ENCODE measurements at regions not wholly inside any gene's neighbourhood (a gene's known extent, or its start where the extent isn't known, plus 50 kb on each side); places are given as distances from the start of the nearest gene placed in this dataset.

GRCh38 chr3:154875142-154875541, 205.0 kb upstream of the MME start:
- no peaks in the 10 kb centered on the region for H4K20me1 ChIP-seq (ENCODE audit: insufficient read depth)
- no peaks in the 10 kb centered on the region for H3K9me3 ChIP-seq (ENCODE audit: low read length)
- no peaks in the 10 kb centered on the region for H3K36me3 ChIP-seq (ENCODE audit: insufficient read depth, low read length)
- no peak for TF ChIP-seq TAF1 (IDR thresholded peaks at IDR 0.05; ENCODE audit: low read depth)
- TF ChIP-seq RAD21 (conservative IDR thresholded peaks at IDR 0.05): no peak
- TF ChIP-seq CTCF (IDR thresholded peaks at IDR 0.05; ENCODE audit: poor library complexity, severe bottlenecking): no peak
- TF ChIP-seq REST (IDR thresholded peaks at IDR 0.05; ENCODE audit: borderline replicate concordance): no peak
- no peak for TF ChIP-seq MXI1 (conservative IDR thresholded peaks at IDR 0.05; ENCODE audit: poor library complexity, severe bottlenecking)
- no peak for TF ChIP-seq EP300 (conservative IDR thresholded peaks at IDR 0.05; ENCODE audit: poor library complexity, severe bottlenecking)
- no peak for TF ChIP-seq POLR2AphosphoS5 (IDR thresholded peaks at IDR 0.05)
- TF ChIP-seq SMC3 (conservative IDR thresholded peaks at IDR 0.05; ENCODE audit: poor library complexity): no peak
- TF ChIP-seq EZH2 (IDR thresholded peaks at IDR 0.05; ENCODE audit: borderline replicate concordance, insufficient read depth, low read length, poor library complexity, severe bottlenecking): no peak
- H3K27me3 ChIP-seq (ENCODE audit: insufficient read depth, low read depth, low read length): no peaks in the 10 kb centered on the region
- no peak overlapping the region for H3K4me2 ChIP-seq (ENCODE audit: low read length)
- H3K4me3 ChIP-seq (ENCODE audit: low read length): no peak overlapping the region
- no peak overlapping the region for H3K27ac ChIP-seq (ENCODE audit: low read length)
- H3K79me2 ChIP-seq (replicated peaks; ENCODE audit: insufficient read depth, low read length): no peaks in the 10 kb centered on the region
- H2AFZ ChIP-seq (ENCODE audit: low read depth, low read length): no peak overlapping the region
- no peaks in the 10 kb centered on the region for H3K9me2 ChIP-seq (ENCODE audit: insufficient read depth, low read length)
- no peak overlapping the region for H3K9ac ChIP-seq (ENCODE audit: low read length)
- H3F3A ChIP-seq (ENCODE audit: insufficient read depth, low read length, poor library complexity, severe bottlenecking): no peaks in the 10 kb centered on the region

- no peak for TF ChIP-seq TAF1 (IDR thresholded peaks at IDR 0.05; ENCODE audit: low read depth)
- no peak for TF ChIP-seq REST (IDR thresholded peaks at IDR 0.05; ENCODE audit: borderline replicate concordance)
- TF ChIP-seq POLR2AphosphoS5 (IDR thresholded peaks at IDR 0.05): no peak
- TF ChIP-seq RAD21 (conservative IDR thresholded peaks at IDR 0.05): no peak
- no peak for TF ChIP-seq EP300 (conservative IDR thresholded peaks at IDR 0.05; ENCODE audit: poor library complexity, severe bottlenecking)
- TF ChIP-seq EZH2 (IDR thresholded peaks at IDR 0.05; ENCODE audit: borderline replicate concordance, insufficient read depth, low read length, poor library complexity, severe bottlenecking): no peak
- TF ChIP-seq SMC3 (conservative IDR thresholded peaks at IDR 0.05; ENCODE audit: poor library complexity): no peak
- TF ChIP-seq MXI1 (conservative IDR thresholded peaks at IDR 0.05; ENCODE audit: poor library complexity, severe bottlenecking): no peak
- no peak for TF ChIP-seq CTCF (IDR thresholded peaks at IDR 0.05; ENCODE audit: poor library complexity, severe bottlenecking)
- Histone ChIP-seq H3K9me3 (ENCODE audit: low read length) (no peaks in the 10 kb centered on the region), H4K20me1 (ENCODE audit: insufficient read depth) (no peaks in the 10 kb centered on the region), H3K9ac (ENCODE audit: low read length) (no peak overlapping the region), H3K36me3 (ENCODE audit: insufficient read depth, low read length) (no peaks in the 10 kb centered on the region), H3F3A (ENCODE audit: insufficient read depth, low read length, poor library complexity, severe bottlenecking) (no peaks in the 10 kb centered on the region), H3K27ac (ENCODE audit: low read length) (no peak overlapping the region), H2AFZ (ENCODE audit: low read depth, low read length) (no peak overlapping the region), H3K4me2 (ENCODE audit: low read length) (no peak overlapping the region), H3K27me3 (ENCODE audit: insufficient read depth, low read depth, low read length) (no peaks in the 10 kb centered on the region), H3K79me2 (replicated peaks; ENCODE audit: insufficient read depth, low read length) (no peaks in the 10 kb centered on the region), H3K9me2 (ENCODE audit: insufficient read depth, low read length) (no peaks in the 10 kb centered on the region), H3K4me3 (ENCODE audit: low read length) (no peak overlapping the region)
Observed at GRCh38 chr3:154872696-154873095, 207.4 kb upstream of the MME start.

Measured in neural cell (in vitro differentiated cells).